ENCODE measurements at regions not wholly inside any gene's neighbourhood (a gene's known extent, or its start where the extent isn't known, plus 50 kb on each side); places are given as distances from the start of the nearest gene placed in this dataset.

- Mint-ChIP-seq H3K4me3 (no peak overlapping the region), H3K4me1 (peaks cover 14% of the 10 kb centered on the region), H3K27ac (no peak overlapping the region)
These were observed 146.1 kb downstream of the IRF8 start for GRCh38 chr16:86044881-86045590.

GRCh38 chr16:86045591-86045971, 146.6 kb downstream of the IRF8 start:
- no peak for DNase-seq (ENCODE audit: low spot score in 2 of 2, unreplicated experiment in 2 of 2)
- TF ChIP-seq, protein P1, sequence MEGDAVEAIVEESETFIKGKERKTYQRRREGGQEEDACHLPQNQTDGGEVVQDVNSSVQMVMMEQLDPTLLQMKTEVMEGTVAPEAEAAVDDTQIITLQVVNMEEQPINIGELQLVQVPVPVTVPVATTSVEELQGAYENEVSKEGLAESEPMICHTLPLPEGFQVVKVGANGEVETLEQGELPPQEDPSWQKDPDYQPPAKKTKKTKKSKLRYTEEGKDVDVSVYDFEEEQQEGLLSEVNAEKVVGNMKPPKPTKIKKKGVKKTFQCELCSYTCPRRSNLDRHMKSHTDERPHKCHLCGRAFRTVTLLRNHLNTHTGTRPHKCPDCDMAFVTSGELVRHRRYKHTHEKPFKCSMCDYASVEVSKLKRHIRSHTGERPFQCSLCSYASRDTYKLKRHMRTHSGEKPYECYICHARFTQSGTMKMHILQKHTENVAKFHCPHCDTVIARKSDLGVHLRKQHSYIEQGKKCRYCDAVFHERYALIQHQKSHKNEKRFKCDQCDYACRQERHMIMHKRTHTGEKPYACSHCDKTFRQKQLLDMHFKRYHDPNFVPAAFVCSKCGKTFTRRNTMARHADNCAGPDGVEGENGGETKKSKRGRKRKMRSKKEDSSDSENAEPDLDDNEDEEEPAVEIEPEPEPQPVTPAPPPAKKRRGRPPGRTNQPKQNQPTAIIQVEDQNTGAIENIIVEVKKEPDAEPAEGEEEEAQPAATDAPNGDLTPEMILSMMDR (IDR thresholded peaks at IDR 0.05; ENCODE audit: unreplicated experiment): no peak
- H3K27me3 Mint-ChIP-seq (ENCODE audit: low read depth): peaks cover 84% of the 10 kb centered on the region
- peaks cover 14% of the 10 kb centered on the region for H3K4me1 Mint-ChIP-seq
- no peaks in the 10 kb centered on the region for H3K9me3 Mint-ChIP-seq
- H3K36me3 Mint-ChIP-seq: no peaks in the 10 kb centered on the region
- no peak overlapping the region for H3K4me3 Mint-ChIP-seq
- no peak overlapping the region for H3K27ac Mint-ChIP-seq

More at GRCh38 chr16:86044881-86045590, 146.1 kb downstream of the IRF8 start:
- no peaks in the 10 kb centered on the region for H3K36me3 Mint-ChIP-seq
- peaks cover 82% of the 10 kb centered on the region for H3K27me3 Mint-ChIP-seq (ENCODE audit: low read depth)
- no peaks in the 10 kb centered on the region for H3K9me3 Mint-ChIP-seq
- TF ChIP-seq, protein P1 (IDR thresholded peaks at IDR 0.05; ENCODE audit: unreplicated experiment): no peak
- no peak for DNase-seq (ENCODE audit: low spot score in 2 of 2, unreplicated experiment in 2 of 2)

- no peak for DNase-seq (ENCODE audit: low spot score in 2 of 2, unreplicated experiment in 2 of 2)
- no peaks in the 10 kb centered on the region for H3K36me3 Mint-ChIP-seq
- no peak overlapping the region for H3K4me3 Mint-ChIP-seq
- TF ChIP-seq, protein P1 (IDR thresholded peaks at IDR 0.05; ENCODE audit: unreplicated experiment): no peak
- no peak overlapping the region for H3K27ac Mint-ChIP-seq
- peaks cover 82% of the 10 kb centered on the region for H3K27me3 Mint-ChIP-seq (ENCODE audit: low read depth)
- no peaks in the 10 kb centered on the region for H3K9me3 Mint-ChIP-seq
- H3K4me1 Mint-ChIP-seq: peaks cover 14% of the 10 kb centered on the region
These were observed 147.1 kb downstream of the IRF8 start for GRCh38 chr16:86046026-86046425.

DNA sequence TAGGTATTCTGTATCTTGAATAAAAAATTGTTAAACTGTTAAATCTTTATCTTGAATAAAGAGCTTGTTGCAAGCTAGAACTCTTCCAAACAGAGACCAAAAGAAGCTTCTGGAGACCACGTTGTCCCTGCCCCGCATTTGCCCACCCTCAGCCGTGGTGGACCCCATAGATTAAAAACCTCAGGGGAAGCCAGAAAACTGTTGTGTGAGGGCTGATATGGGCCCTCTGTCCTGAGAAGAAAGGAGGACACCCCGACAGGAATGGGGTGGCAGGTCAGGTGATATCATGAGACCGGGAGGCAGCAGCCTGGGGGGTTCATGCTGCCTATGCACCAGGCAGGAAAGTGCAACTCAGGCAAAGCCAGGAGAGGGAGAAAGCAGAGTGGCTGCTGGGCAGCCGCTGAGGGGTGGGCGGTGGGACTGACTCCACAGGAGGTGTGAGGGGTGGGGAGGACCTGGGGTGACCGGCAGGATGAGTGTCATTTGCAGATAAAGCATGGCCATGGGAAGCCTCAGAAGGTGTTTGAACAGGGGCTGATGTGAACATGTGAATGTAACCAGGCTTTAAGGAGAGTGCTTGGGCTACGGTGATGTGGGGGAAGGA, 147.8 kb downstream of the IRF8 start:
- Mint-ChIP-seq H3K36me3 (no peaks in the 10 kb centered on the region), H3K4me1 (peaks cover 17% of the 10 kb centered on the region), H3K4me3 (no peak overlapping the region), H3K27ac (no peak overlapping the region), H3K9me3 (no peaks in the 10 kb centered on the region), H3K27me3 (ENCODE audit: low read depth) (peaks cover 80% of the 10 kb centered on the region)
- no peak for DNase-seq (ENCODE audit: low spot score in 2 of 2, unreplicated experiment in 2 of 2)
- TF ChIP-seq, protein P1 (IDR thresholded peaks at IDR 0.05; ENCODE audit: unreplicated experiment): no peak

DNA sequence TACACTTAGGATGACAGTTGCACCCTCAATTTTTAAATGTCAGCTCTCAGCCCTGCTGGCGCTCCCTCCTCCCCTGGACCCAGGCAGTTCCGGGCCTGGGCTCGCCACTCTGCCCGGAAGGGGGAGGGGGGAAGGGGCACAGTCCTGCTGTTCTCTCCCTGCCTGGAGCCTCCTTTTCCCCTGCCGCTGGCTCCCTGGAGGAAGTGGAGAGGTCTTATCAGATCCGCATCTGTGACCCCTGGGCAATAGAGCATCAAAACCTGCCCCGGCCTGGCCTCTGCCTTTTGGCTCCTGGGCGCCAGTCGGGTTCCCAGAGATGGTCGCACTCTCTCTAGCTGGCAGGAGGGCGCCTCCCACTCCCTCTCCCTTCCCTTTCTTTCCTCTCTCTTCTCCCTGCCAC, 149.3 kb downstream of the IRF8 start:
- H3K9me3 Mint-ChIP-seq: no peaks in the 10 kb centered on the region
- H3K4me1 Mint-ChIP-seq: peaks cover 17% of the 10 kb centered on the region
- TF ChIP-seq, protein P1 (IDR thresholded peaks at IDR 0.05; ENCODE audit: unreplicated experiment): no peak
- DNase-seq (ENCODE audit: low spot score in 2 of 2, unreplicated experiment in 2 of 2): no peak
- H3K36me3 Mint-ChIP-seq: no peaks in the 10 kb centered on the region
- no peak overlapping the region for H3K4me3 Mint-ChIP-seq
- no peak overlapping the region for H3K27ac Mint-ChIP-seq
- H3K27me3 Mint-ChIP-seq (ENCODE audit: low read depth): peaks cover 71% of the 10 kb centered on the region

Measured in mesothelial cell of epicardium (in vitro differentiated cells).